ENCODE measurements at regions not wholly inside any gene's neighbourhood (a gene's known extent, or its start where the extent isn't known, plus 50 kb on each side); places are given as distances from the start of the nearest gene placed in this dataset.

GRCh38 chr6:169965657-169966311 is 214.4 kb downstream of the ERMARD start:
- DNase-seq (ENCODE audit: low read depth in 2 of 2), result no peak

GRCh38 chr6:169965239-169965638 is 213.8 kb downstream of the ERMARD start:
- no peak for DNase-seq (ENCODE audit: low read depth in 2 of 2)

- no peak for DNase-seq (ENCODE audit: low read depth in 2 of 2)
These were observed 213.2 kb downstream of the ERMARD start for GRCh38 chr6:169964486-169965180.

- DNase-seq (ENCODE audit: low read depth in 2 of 2), result no peak
These were observed 212.3 kb downstream of the ERMARD start for GRCh38 chr6:169963581-169964297.

- DNase-seq (ENCODE audit: low read depth in 2 of 2), result no peak
These were observed 211.4 kb downstream of the ERMARD start for GRCh38 chr6:169962604-169963469.

GRCh38 chr6:169961772-169962561 is 210.5 kb downstream of the ERMARD start:
- DNase-seq (ENCODE audit: low read depth in 2 of 2), result no peak

GRCh38 chr6:169960886-169961611 is 209.6 kb downstream of the ERMARD start:
- DNase-seq (ENCODE audit: low read depth in 2 of 2), result no peak

GRCh38 chr6:169960521-169960885 is 209.1 kb downstream of the ERMARD start:
- DNase-seq (ENCODE audit: low read depth in 2 of 2), result no peak

- no peak for DNase-seq (ENCODE audit: low read depth in 2 of 2)
These were observed 208.6 kb downstream of the ERMARD start for GRCh38 chr6:169960003-169960344.

- no peak for DNase-seq (ENCODE audit: low read depth in 2 of 2)
These were observed 207.9 kb downstream of the ERMARD start for GRCh38 chr6:169959136-169960002.

- DNase-seq (ENCODE audit: low read depth in 2 of 2), result no peak
These were observed 207.1 kb downstream of the ERMARD start for GRCh38 chr6:169958510-169958909.

- DNase-seq (ENCODE audit: low read depth in 2 of 2), result no peak
These were observed 206.0 kb downstream of the ERMARD start for GRCh38 chr6:169957351-169957963.

- DNase-seq (ENCODE audit: low read depth in 2 of 2), result no peak
These were observed 205.2 kb downstream of the ERMARD start for GRCh38 chr6:169956580-169956979.

GRCh38 chr6:169955731-169956437 is 204.5 kb downstream of the ERMARD start:
- no peak for DNase-seq (ENCODE audit: low read depth in 2 of 2)

- no peak for DNase-seq (ENCODE audit: low read depth in 2 of 2)
These were observed 203.6 kb downstream of the ERMARD start for GRCh38 chr6:169954977-169955376.

GRCh38 chr6:169953686-169954085 is 202.3 kb downstream of the ERMARD start:
- no peak for DNase-seq (ENCODE audit: low read depth in 2 of 2)

- no peak for DNase-seq (ENCODE audit: low read depth in 2 of 2)
These were observed 199.1 kb downstream of the ERMARD start for GRCh38 chr6:169950558-169950957.

GRCh38 chr6:169949511-169950097 is 198.2 kb downstream of the ERMARD start:
- DNase-seq (ENCODE audit: low read depth in 2 of 2), result no peak

Data from fibroblast of skin of left quadriceps (primary cell).